Transverse colon (tissue), 4 donors: ENCODE measurements at regions not wholly inside any gene's neighbourhood (a gene's known extent, or its start where the extent isn't known, plus 50 kb on each side); places are given as distances from the start of the nearest gene placed in this dataset.

Source experiments
- DNase-seq: peaks from one replicate; pipeline ENCODE4 v3.0.0-alpha.2; 2019
- H3K27ac ChIP-seq, 4 donors: fragments of 200-600 bp; sonication (generic); 2 replicates each; pipeline ENCODE4 v1.5.1; 2016 to 2018; ENCODE audit warnings: inconsistent platforms in 4 of 4
- H3K27me3 ChIP-seq: fragments of 200-600 bp; sonication (generic); 2 replicates; pipeline ENCODE4 v1.5.1; 2017; ENCODE audit warnings: inconsistent platforms
- H3K36me3 ChIP-seq, 4 donors: fragments of 200-600 bp; sonication (generic); 2 replicates each; pipeline ENCODE4 v1.5.1; 2017 to 2019; ENCODE audit warnings: inconsistent platforms in 4 of 4
- H3K4me1 ChIP-seq, 4 donors: fragments of 200-600 bp; sonication (generic); 2 replicates each; pipeline ENCODE4 v1.5.1; 2017 to 2020; ENCODE audit warnings: inconsistent platforms in 4 of 4
- H3K4me3 ChIP-seq, 4 donors: fragments of 200-600 bp; sonication (generic); 1 replicate in 1 of 4; 2 replicates in 3 of 4; pipeline versions ENCODE4 v1.5.1 to v1.6.1; 2017 to 2019; ENCODE audit warnings: inconsistent platforms in 4 of 4
- H3K9me3 ChIP-seq, 2 donors: fragments of 200-600 bp; sonication (generic); 2 replicates each; pipeline ENCODE4 v1.5.1; 2017 to 2019; ENCODE audit warnings: inconsistent platforms in 2 of 2
- EP300 ChIP-seq: sonication (generic); formaldehyde crosslinking; IDR thresholded peaks from one replicate; pipeline ENCODE4 v1.6.1; 2017; ENCODE audit warnings: antibody characterized with exemption, low read depth
- POLR2A ChIP-seq: fragments of 450-650 bp; IDR thresholded peaks from one replicate; pipeline ENCODE4 v1.6.1; 2016; ENCODE audit warnings: antibody characterized with exemption, mild to moderate bottlenecking, moderate library complexity
- POLR2AphosphoS5 ChIP-seq, 3 donors: sonication (generic); formaldehyde crosslinking; IDR thresholded peaks; one replicate each; pipeline ENCODE4 v1.6.1; 2016; ENCODE audit warnings: antibody characterized with exemption in 3 of 3
- WGBS, 2 donors: methylation state at CpG; one replicate each; pipeline ENCODE4 v1.1.5; 2018; ENCODE audit warnings: low coverage in 1 of 2; 5-methylcytosine and 5-hydroxymethylcytosine counted together
- in situ Hi-C, 4 donors: fragments of 200-750 bp; cut with MboI; loops; one replicate each; pipeline versions ENCODE4 v1.15.0 to v1.15.1; 2017; ENCODE audit warnings: low sequenced_read_pairs in 3 of 4, low pct_ligation_motif_present in 1 of 4, low pct_unique_long_range_greater_than_20kb in 1 of 4
- intact Hi-C: fragments of 100-400 bp; cut with DNase I; formaldehyde crosslinking; loops from one replicate; pipeline ENCODE4 v1.15.1; 2023; ENCODE audit warnings: low total_unique reads
- TF ChIP-seq, protein P1 (sequence below), 5 experiments: fragments of 200-600 bp in 3 of 5; fragments of 450-650 bp in 2 of 5; sonication (generic) in 3 of 5; IDR thresholded peaks; 1 replicate in 2 of 5; 2 replicates in 3 of 5; pipeline ENCODE4 v1.5.1; 2016 to 2017; ENCODE audit warnings: antibody characterized with exemption in 5 of 5, inconsistent platforms in 3 of 5, mild to moderate bottlenecking in 2 of 5, moderate library complexity in 1 of 5

DNA sequence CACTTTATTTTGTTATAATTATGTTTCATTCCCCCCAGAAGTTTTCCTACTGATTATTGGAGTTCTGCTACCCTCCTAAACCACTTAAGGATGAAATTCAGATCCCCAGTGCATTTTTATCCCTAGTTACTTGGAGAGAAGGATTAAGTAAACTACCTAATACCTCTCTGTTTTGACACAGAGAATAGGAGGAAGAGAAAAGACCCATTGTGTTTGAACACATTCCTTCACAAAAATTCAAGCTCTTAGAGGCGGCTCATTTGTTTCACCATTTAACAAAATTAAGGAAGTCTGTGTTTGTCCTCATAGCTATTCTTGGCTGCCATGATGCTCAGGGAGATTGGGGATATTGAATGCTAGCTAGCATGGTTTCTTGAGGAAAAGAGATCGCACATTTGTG is 492.6 kb downstream of the EBF1 start:
- H3K4me1 ChIP-seq = no peaks in the 10 kb centered on the region
- no peak overlapping the region for H3K4me3 ChIP-seq
- no peaks in the 10 kb centered on the region for H3K36me3 ChIP-seq
- no peak overlapping the region for H3K27ac ChIP-seq
- WGBS, 2 donors = 90 to 92% methylated on average over 2 of the region's 2 CpGs
- H3K27me3 ChIP-seq = no peaks in the 10 kb centered on the region
- TF ChIP-seq, protein P1, sequence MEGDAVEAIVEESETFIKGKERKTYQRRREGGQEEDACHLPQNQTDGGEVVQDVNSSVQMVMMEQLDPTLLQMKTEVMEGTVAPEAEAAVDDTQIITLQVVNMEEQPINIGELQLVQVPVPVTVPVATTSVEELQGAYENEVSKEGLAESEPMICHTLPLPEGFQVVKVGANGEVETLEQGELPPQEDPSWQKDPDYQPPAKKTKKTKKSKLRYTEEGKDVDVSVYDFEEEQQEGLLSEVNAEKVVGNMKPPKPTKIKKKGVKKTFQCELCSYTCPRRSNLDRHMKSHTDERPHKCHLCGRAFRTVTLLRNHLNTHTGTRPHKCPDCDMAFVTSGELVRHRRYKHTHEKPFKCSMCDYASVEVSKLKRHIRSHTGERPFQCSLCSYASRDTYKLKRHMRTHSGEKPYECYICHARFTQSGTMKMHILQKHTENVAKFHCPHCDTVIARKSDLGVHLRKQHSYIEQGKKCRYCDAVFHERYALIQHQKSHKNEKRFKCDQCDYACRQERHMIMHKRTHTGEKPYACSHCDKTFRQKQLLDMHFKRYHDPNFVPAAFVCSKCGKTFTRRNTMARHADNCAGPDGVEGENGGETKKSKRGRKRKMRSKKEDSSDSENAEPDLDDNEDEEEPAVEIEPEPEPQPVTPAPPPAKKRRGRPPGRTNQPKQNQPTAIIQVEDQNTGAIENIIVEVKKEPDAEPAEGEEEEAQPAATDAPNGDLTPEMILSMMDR (IDR thresholded peaks at IDR 0.05) = no peak
- TF ChIP-seq POLR2AphosphoS5 (IDR thresholded peaks at IDR 0.05) (no peak), POLR2A (no peak), EP300 (no peak)
- in situ Hi-C loops (no loop called here), intact Hi-C loops (no loop called here)
- no peak for DNase-seq
- H3K9me3 ChIP-seq = no peaks in the 10 kb centered on the region

DNA sequence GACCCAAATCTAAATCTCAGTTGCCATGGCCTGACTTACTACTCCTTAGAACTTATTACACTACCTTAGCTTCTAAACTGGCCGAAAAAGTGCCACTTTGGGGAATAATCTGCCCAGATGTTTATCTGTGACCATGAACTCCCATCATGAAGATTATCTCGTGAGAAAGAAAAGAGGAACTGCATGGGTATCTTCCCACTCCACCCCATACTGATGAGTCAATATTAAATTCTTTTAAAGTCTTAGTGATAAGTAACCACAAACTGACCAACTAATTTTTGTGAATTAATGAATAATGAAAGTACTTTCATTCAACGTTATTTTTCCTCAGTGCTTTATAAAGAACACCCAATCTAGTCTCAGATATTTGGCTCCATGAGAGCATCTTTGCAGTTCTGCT is 493.5 kb downstream of the EBF1 start:
- H3K27me3 ChIP-seq = no peaks in the 10 kb centered on the region
- intact Hi-C loops (no loop called here), in situ Hi-C loops (no loop called here)
- WGBS, 2 donors = 53 to 72% methylated on average over 2 to 3 of the region's 3 CpGs
- TF ChIP-seq, protein P1 (IDR thresholded peaks at IDR 0.05) = no peak
- TF ChIP-seq POLR2A (no peak), EP300 (no peak), POLR2AphosphoS5 (IDR thresholded peaks at IDR 0.05) (no peak)
- no peaks in the 10 kb centered on the region for H3K9me3 ChIP-seq
- H3K36me3 ChIP-seq = no peaks in the 10 kb centered on the region
- H3K4me3 ChIP-seq = no peak overlapping the region
- H3K27ac ChIP-seq = no peak overlapping the region
- DNase-seq = no peak
- no peaks in the 10 kb centered on the region for H3K4me1 ChIP-seq

DNA sequence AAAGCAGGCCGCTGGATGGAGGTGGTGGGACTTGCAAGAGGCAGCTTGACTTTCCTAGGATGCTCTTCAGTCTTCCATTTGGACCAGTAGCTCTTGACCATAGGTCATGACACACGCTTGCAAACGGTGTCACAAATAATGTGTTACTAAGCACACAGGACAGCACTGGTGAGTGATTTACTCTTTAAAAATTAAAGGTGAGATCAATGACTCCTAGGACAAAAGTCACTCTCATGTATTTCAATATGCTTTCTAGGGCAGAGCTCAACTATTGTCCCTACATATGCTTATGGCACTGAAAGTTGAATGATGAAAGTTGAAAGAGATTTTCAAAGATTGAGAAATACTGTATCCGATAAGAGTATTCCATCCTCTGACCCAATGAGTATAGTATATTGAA is 496.7 kb downstream of the EBF1 start:
- 94% methylated on average over 4 of the region's 4 CpGs; no CpG with 5 or more reads in 1 of the 2 donors for WGBS, 2 donors
- Histone ChIP-seq H3K4me3 (no peak overlapping the region), H3K27ac (no peak overlapping the region), H3K36me3 (no peaks in the 10 kb centered on the region), H3K9me3 (no peaks in the 10 kb centered on the region), H3K27me3 (no peaks in the 10 kb centered on the region), H3K4me1 (no peaks in the 10 kb centered on the region)
- DNase-seq = no peak
- in situ Hi-C loops (no loop called here), intact Hi-C loops (loop anchor here (1.0 kb wide), 1 partner anchor 23 kb away; no protein-coding TSS in a partner anchor)
- TF ChIP-seq, protein P1 (IDR thresholded peaks at IDR 0.05) = no peak
- TF ChIP-seq POLR2AphosphoS5 (IDR thresholded peaks at IDR 0.05) (no peak), EP300 (no peak), POLR2A (no peak)

DNA sequence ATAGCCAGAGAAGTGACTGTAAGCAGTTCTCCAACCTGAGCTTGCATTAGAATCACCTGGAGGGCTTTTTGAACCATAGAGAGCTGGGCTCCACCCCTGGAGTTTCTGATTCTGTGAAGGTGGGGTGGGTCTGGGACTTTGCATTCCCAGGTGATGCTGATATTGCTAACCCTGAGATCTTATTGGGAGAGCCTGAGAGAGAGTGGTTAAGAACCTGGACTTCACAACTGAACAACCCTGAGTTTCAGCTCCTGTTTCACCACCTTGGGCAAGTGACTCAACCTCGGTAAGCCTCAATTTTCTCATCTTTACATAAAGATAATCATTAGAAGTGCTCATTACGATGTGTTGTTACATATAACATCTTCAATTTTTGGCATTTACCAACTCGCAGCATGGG is 498.6 kb downstream of the EBF1 start:
- 80 to 94% methylated on average over 3 of the region's 3 CpGs for WGBS, 2 donors
- intact Hi-C loops = no loop called here
- H3K36me3 ChIP-seq = no peaks in the 10 kb centered on the region

DNA sequence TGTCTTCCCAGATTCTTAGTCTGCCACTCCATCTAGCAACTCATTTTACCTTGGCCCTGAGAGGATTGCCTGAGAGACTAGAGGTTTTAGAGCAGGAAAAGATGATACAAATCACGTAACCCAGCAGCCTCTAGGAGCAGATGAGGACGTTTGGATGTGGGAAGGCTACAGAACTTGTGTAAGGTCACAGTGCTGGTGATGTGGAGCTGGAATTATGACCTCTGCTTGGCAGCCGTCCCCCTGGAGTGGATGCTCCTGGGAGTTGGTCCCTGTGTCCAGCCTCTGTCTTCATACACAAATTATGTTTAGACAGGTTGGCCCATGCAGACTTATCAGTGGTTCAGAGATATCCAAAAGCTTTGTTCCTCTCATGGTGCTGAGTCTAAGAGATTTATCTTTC is 499.0 kb downstream of the EBF1 start:
- no peak overlapping the region for H3K4me3 ChIP-seq
- intact Hi-C loops = no loop called here

More for the DNA sequence above, 498.6 kb downstream of the EBF1 start:
- Histone ChIP-seq H3K27me3 (no peaks in the 10 kb centered on the region), H3K9me3 (no peaks in the 10 kb centered on the region), H3K4me3 (no peak overlapping the region), H3K27ac (no peak overlapping the region), H3K4me1 (no peaks in the 10 kb centered on the region)
- TF ChIP-seq EP300 (no peak), POLR2A (no peak), POLR2AphosphoS5 (IDR thresholded peaks at IDR 0.05) (no peak)
- in situ Hi-C loops = no loop called here
- DNase-seq = no peak

More for the DNA sequence above, 499.0 kb downstream of the EBF1 start:
- Histone ChIP-seq H3K9me3 (no peaks in the 10 kb centered on the region), H3K27ac (no peak overlapping the region), H3K27me3 (no peaks in the 10 kb centered on the region), H3K4me1 (no peaks in the 10 kb centered on the region), H3K36me3 (no peaks in the 10 kb centered on the region)
- TF ChIP-seq POLR2AphosphoS5 (IDR thresholded peaks at IDR 0.05) (no peak), POLR2A (no peak), EP300 (no peak)
- TF ChIP-seq, protein P1 (IDR thresholded peaks at IDR 0.05) = no peak
- in situ Hi-C loops = no loop called here
- no peak for DNase-seq
- 49 to 83% methylated on average over 2 to 3 of the region's 3 CpGs for WGBS, 2 donors
